ENCODE measurements at regions not wholly inside any gene's neighbourhood (a gene's known extent, or its start where the extent isn't known, plus 50 kb on each side); places are given as distances from the start of the nearest gene placed in this dataset.

GRCh38 chr6:14860774-14861173 is 385.1 kb upstream of the JARID2 start:
- intact Hi-C loops (cut with micrococcal nuclease; ENCODE audit: unreplicated experiment): no loop called here
- no peak for TF ChIP-seq CTCF (conservative IDR thresholded peaks at IDR 0.05; ENCODE audit: low read length)
- no peak for TF ChIP-seq EZH2phosphoT487 (IDR thresholded peaks at IDR 0.05; ENCODE audit: borderline replicate concordance, low read depth, low read length)
- H3K36me3 ChIP-seq (ENCODE audit: insufficient read depth, low read length): no peaks in the 10 kb centered on the region
- no peaks in the 10 kb centered on the region for H3K9me3 ChIP-seq (ENCODE audit: low read length)
- no peaks in the 10 kb centered on the region for H4K20me1 ChIP-seq (ENCODE audit: insufficient read depth, low read length)
- no peak overlapping the region for H3K4me3 ChIP-seq (ENCODE audit: low read depth, low read length, poor library complexity, severe bottlenecking)
- H3K27ac ChIP-seq (ENCODE audit: low read depth, low read length, poor library complexity, severe bottlenecking): no peak overlapping the region
- no TSS peak for BruUV-seq (replicated peaks)
- ChIA-PET POLR2A (interaction anchor here (1.1 kb wide), 1 partner anchor 12 kb away, joined by 3 read pairs; no protein-coding TSS in a partner anchor), CTCF (ENCODE audit: unreplicated experiment) (no interaction called here)
- no peaks in the 10 kb centered on the region for H3K9me2 ChIP-seq (ENCODE audit: insufficient read depth, low read length)
- DNase-seq (ENCODE audit: low spot score): no peak
- no peak overlapping the region for H2AFZ ChIP-seq (ENCODE audit: low read length)
- no peaks in the 10 kb centered on the region for H3K79me2 ChIP-seq (ENCODE audit: insufficient read depth, low read depth, low read length)
- H3K4me1 ChIP-seq (ENCODE audit: insufficient read depth, low read length, poor library complexity, severe bottlenecking): peaks cover 6% of the 10 kb centered on the region
- no peak overlapping the region for H3K4me2 ChIP-seq (ENCODE audit: low read length)

DNA sequence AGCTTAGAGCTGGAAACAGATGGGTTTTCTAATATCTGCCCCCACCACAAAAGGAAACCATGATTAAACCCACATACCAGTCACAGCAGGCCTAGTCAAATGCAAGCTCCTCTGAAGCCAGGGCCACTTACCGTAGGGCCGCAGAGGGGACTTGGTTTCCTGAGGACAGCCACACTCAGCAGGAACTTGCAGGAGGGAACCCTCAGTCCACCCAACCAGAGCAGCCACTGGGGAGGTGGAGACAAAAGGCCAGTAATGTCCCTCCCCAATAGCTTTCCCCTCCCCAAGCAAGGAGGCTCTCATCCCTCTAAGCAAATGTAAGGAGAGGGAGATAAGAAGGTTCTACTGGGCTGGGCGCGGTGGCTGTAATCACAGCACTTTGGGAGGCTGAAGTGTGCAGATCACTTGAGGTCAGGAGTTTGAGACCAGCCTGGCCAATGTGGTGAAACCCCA is 384.4 kb upstream of the JARID2 start:
- intact Hi-C loops (cut with micrococcal nuclease; ENCODE audit: unreplicated experiment): no loop called here
- Histone ChIP-seq H3K79me2 (ENCODE audit: insufficient read depth, low read depth, low read length) (no peaks in the 10 kb centered on the region), H3K4me1 (ENCODE audit: insufficient read depth, low read length, poor library complexity, severe bottlenecking) (peaks cover 10% of the 10 kb centered on the region), H3K9me3 (ENCODE audit: low read length) (no peaks in the 10 kb centered on the region), H3K4me3 (ENCODE audit: low read depth, low read length, poor library complexity, severe bottlenecking) (no peak overlapping the region), H3K9me2 (ENCODE audit: insufficient read depth, low read length) (no peaks in the 10 kb centered on the region), H2AFZ (ENCODE audit: low read length) (no peak overlapping the region), H3K27ac (ENCODE audit: low read depth, low read length, poor library complexity, severe bottlenecking) (no peak overlapping the region), H3K4me2 (ENCODE audit: low read length) (no peak overlapping the region), H4K20me1 (ENCODE audit: insufficient read depth, low read length) (no peaks in the 10 kb centered on the region), H3K36me3 (ENCODE audit: insufficient read depth, low read length) (no peaks in the 10 kb centered on the region)
- DNase-seq (ENCODE audit: low spot score): no peak
- TF ChIP-seq EZH2phosphoT487 (IDR thresholded peaks at IDR 0.05; ENCODE audit: borderline replicate concordance, low read depth, low read length) (no peak), CTCF (conservative IDR thresholded peaks at IDR 0.05; ENCODE audit: low read length) (no peak)
- POLR2A ChIA-PET: interaction anchor here (1.1 kb wide), 1 partner anchor 11 kb away, joined by 3 read pairs; no protein-coding TSS in a partner anchor
- BruUV-seq (replicated peaks): no TSS peak
- CTCF ChIA-PET (ENCODE audit: unreplicated experiment): interaction anchor here (0.6 kb wide), 1 partner anchor 243 kb away, joined by 3 read pairs; no protein-coding TSS in a partner anchor

- Histone ChIP-seq H3K9me2 (ENCODE audit: insufficient read depth, low read length) (no peaks in the 10 kb centered on the region), H3K4me1 (ENCODE audit: insufficient read depth, low read length, poor library complexity, severe bottlenecking) (peaks cover 10% of the 10 kb centered on the region), H4K20me1 (ENCODE audit: insufficient read depth, low read length) (no peaks in the 10 kb centered on the region), H3K79me2 (ENCODE audit: insufficient read depth, low read depth, low read length) (no peaks in the 10 kb centered on the region), H3K36me3 (ENCODE audit: insufficient read depth, low read length) (no peaks in the 10 kb centered on the region), H3K4me2 (ENCODE audit: low read length) (no peak overlapping the region), H3K9me3 (ENCODE audit: low read length) (no peaks in the 10 kb centered on the region), H3K27ac (ENCODE audit: low read depth, low read length, poor library complexity, severe bottlenecking) (no peak overlapping the region), H2AFZ (ENCODE audit: low read length) (no peak overlapping the region), H3K4me3 (ENCODE audit: low read depth, low read length, poor library complexity, severe bottlenecking) (no peak overlapping the region)
- intact Hi-C loops (cut with micrococcal nuclease; ENCODE audit: unreplicated experiment): no loop called here
- no TSS peak for BruUV-seq (replicated peaks)
- POLR2A ChIA-PET: interaction anchor here (0.9 kb wide), 1 partner anchor 29 kb away, joined by 3 read pairs; no protein-coding TSS in a partner anchor
- DNase-seq (ENCODE audit: low spot score): no peak
- TF ChIP-seq CTCF (conservative IDR thresholded peaks at IDR 0.05; ENCODE audit: low read length) (no peak), EZH2phosphoT487 (IDR thresholded peaks at IDR 0.05; ENCODE audit: borderline replicate concordance, low read depth, low read length) (no peak)
- CTCF ChIA-PET (ENCODE audit: unreplicated experiment): interaction anchor here (1.0 kb wide), 1 partner anchor 14 kb away, joined by 3 read pairs; no protein-coding TSS in a partner anchor
These were observed 383.0 kb upstream of the JARID2 start for GRCh38 chr6:14862845-14863244.
